HG03575 (cell line): ENCODE measurements at regions not wholly inside any gene's neighbourhood (a gene's known extent, or its start where the extent isn't known, plus 50 kb on each side); places are given as distances from the start of the nearest gene placed in this dataset.
"Not testable (repeated sequence)": the region's sequence is repeated elsewhere in the genome, so short reads cannot be mapped to it uniquely, and the experiment has no call there.

ENCODE experiments used
- ATAC-seq: cut with Tn5 transposase; IDR thresholded peaks from one replicate; pipeline ENCODE4 v1.9.1; 2021; ENCODE audit not compliant: unreplicated experiment, insufficient number of reproducible peaks, low FRiP score; ENCODE audit errors: extremely low read depth

DNA sequence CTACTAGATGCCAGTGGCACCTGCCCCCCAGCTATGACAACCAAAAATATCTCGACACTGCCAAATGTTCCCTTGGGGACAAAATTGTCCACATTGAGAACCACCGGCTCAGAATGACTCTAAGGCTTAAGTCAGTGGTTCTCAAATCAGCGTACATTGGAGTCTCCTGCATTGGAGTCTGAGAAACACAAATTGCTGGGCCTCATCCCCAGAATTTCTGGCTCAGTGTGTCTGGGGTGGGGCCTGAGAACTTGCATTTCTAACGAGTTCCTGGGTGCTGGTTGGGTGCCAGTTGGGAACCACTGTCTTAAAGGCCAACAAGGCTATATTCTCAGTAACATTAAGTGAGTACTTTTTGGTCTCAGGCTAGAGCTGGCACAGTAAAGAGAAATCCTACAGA, 77.7 kb upstream of the GADD45A start:
- ATAC-seq, result no peak

DNA sequence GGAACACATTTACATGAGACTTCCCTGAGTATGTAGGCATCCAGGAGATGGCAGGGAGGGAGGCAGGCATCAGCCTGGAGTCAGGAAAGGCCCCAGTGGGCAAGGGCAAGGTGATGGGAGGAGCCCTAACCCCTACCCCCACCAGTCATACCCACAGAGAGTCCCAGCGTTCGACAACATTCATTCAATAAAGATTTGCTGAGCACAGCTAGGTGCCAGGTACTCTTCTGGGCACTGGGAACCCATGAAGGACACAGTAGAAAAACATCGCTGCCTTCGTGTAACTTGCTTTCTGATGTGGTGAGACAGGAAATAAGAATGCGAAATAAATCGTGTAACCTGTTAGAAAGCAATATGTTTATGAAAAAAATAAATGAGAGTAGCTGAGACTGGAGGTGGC, 77.3 kb upstream of the GADD45A start:
- ATAC-seq, result no peak

DNA sequence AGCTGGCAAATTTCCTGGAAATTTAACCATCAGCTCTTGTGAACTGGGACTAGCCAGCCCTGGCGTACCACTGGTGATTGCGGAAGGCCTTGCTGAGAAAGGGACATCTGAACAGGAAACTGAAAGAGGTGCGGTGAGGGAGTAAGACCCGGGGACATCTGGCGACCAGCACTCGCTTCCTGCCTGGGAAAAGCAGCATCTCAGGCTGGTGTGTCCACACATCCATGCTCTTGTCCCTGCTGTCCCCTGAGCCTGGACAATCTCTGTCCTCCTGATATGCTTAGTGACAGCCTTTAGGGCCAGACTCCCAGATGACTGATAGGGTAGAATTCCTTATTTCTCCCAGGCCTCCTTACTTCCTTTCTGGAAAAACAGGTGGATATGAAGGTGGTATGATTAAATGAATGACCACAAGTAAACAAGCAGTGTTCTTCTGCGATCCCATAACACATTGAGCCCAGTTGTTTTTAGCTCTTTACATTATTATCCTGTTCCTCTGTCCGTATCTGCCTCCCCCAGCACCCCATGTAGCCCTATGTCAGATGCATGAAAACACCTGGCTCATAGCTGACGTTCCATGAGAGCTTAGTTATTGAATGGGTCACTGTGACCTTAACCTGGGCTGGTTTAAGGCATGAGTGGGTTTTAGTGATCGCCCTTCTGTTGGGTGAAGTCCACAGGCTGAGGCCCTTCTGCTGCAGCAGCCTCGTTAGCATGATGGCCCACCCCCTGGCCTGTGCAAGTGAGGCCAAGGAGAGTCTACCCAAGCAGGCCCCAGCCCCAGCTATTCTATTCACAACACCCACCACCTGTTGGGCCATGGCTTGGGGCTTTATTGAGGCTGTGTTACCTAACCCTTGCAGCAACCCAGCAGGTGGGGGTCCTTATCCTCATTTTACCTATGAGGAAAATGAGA, 76.1 kb upstream of the GADD45A start:
- ATAC-seq, result no peak

DNA sequence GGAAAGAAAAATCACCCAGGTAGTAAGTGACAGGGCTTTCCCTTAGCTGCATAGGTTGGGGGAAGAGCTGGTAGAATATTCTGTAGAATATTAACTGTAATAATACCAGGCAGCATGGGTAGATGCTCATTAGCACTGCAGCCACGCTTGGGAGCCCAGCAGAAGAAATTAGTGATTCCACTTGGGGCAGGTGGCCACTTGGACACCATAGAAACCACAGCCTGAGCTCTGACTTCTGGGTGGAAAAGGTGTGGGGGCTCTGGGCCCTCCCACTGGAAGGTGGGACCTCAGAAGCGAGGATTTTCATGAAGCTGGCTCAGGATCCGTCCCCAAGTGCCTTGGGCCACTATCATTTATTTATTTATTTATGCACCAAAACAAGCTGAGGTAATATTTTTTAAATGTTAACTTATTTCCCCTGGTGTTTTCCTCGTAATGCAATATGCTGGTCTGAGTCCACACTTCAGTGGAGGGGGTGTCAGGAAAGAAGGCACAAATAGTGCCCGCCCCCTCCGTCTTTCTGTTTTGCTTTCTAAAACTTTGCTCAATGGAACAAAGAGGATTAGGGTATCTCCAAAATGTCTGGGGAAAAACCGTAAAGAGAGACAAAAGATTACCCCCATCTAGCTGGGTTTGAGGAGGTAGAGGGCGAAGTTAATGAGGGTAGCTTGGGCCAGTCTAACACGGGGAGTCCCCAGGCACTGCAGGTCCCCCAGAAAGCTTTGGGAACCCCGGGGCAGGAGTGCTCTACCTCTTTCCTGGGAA, 75.2 kb upstream of the GADD45A start:
- ATAC-seq, result no peak

DNA sequence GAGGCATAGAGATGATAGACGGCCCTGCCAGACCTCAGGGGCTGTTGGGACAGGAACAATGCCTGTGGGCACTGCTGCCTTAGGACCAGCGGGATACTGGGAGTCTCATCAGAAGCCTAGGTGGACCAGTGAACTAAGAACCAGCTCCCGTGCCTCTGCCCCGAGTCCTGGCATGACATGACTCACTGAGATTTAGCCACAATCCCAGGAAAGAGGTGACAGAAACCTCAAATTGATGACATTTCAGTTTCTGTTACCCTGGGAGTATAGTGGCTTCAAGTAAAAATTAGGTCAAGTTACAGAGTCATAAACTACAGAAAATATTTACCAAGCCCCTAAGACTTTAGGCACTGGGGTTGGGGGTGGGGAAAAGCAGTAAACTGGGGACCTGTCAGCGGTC, 74.6 kb upstream of the GADD45A start:
- no peak for ATAC-seq

DNA sequence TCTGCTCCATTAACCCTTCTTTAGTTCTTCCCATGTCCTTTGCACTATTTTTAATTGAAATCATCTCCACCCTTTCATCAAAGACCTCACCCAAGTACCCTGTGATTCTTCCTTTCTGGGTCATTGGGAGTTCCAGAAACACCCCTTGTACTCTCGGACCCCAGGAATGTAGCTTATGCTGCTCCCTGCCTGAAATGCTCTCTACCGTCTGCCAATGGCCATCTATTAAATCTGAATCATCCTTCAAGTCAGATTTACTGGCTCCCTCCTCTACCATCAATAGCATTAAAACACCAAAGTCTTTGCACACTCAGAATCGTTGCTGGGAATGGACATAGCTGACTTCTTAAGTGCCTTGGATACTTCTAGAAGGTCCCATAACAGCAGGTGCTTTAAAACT, 73.2 kb upstream of the GADD45A start:
- no peak for ATAC-seq

DNA sequence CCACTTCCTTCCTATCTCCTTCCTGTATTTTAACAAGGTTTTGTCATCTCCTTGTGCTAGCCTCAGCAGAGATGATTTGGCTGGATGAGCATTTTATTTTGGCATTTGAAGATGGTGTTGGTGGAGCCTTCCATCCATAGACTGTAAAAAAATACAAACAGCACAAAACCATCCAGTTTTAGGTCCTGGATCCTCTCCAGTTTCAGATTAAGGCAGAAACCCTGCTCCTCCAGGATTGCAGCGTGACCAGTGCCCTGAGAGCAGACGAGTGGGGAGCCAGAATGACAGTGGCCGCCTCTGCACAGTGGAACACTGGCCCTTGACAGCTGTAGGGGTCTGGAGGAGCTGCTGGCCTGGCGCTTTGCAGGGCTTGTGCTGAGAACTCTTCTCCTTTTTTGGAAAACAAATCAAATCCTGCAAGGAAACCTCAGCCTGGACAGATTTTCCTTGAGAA, 72.2 kb upstream of the GADD45A start:
- ATAC-seq, result no peak

DNA sequence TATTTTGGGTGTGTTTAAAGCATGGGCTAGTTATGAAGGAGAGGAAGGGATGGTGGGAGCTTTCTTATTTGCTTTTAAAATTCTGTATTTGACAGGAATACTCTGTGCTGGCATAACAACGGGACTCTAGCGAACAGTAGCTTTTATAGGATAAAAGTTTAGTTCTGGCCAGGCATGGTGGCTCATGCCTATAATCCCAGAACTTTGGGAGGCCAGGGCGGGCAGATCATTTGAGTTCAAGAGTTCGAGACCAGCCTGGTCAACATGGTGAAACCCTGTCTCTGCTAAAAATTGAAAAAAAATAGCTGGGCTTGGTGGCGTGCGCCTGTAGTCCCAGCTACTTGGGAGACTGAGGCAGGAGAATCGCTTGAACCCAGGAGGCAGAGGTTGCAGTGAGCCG, 71.5 kb upstream of the GADD45A start:
- not testable (repeated sequence) for ATAC-seq

DNA sequence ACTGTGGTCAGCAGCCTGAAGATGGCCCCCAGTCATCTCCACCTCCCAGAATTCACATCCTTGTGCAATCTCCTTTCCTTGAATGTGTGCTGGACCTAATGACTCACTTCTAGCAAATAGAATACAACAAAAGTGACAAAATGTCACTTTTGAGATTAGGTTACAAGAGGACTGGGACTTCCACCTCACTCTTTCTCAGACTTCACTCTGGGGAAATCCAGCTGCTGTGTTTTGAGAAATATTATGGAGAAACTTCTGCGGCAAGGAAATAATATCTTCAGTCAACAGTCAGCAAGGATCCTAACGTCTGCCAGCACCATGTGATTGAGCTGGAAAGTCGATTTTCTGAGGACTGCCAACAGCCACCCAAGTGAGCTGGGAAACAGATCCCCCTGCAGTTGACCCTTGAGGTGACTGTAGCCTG, 70.5 kb upstream of the GADD45A start:
- no peak for ATAC-seq

DNA sequence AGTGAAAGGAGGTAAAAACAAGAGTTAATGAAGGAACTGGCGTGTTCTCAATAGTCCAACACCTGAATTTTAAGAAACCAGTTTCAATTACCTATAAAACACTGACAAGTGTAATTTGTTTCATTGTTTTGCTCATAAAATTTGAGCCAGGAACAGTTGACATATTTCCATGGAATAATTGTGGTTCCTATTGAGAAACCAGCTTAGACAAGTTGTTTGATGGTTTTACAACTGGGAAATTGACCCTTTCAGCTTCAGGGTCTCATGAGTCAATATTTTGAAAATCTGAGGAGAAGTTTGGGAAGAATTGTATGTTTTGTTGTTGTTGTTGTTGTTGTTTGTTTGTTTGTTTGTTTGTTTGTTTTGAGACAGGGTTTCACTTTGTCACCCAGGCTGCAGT, 69.1 kb upstream of the GADD45A start:
- no peak for ATAC-seq

DNA sequence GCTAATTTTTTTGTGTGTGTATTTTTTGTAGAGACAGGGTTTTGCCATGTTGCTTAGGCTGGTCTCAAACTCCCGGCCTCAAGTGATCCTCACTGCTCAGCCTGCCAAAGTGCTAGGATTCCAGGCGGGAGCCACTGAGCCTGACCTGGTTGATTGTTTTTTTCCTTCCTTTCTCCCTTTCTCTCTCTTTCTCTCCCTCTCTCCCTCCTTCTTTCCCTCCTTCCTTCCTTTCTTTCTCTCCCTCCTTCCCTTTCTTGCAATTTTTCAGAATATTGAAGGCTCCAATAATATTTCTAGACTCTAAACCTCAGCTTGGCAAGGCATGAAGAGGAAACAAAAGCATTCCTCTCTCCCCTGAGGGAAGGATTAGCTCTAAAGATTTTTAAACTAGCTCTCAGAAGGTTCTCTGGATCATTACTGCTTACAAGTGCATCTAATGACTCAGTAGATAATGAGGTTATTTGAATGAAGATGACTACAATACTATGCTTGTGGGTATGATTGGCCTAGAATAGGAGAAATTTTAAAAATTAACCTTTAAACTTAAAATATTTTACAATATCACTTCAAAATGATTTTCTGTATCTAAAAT, 68.5 kb upstream of the GADD45A start:
- no peak for ATAC-seq

DNA sequence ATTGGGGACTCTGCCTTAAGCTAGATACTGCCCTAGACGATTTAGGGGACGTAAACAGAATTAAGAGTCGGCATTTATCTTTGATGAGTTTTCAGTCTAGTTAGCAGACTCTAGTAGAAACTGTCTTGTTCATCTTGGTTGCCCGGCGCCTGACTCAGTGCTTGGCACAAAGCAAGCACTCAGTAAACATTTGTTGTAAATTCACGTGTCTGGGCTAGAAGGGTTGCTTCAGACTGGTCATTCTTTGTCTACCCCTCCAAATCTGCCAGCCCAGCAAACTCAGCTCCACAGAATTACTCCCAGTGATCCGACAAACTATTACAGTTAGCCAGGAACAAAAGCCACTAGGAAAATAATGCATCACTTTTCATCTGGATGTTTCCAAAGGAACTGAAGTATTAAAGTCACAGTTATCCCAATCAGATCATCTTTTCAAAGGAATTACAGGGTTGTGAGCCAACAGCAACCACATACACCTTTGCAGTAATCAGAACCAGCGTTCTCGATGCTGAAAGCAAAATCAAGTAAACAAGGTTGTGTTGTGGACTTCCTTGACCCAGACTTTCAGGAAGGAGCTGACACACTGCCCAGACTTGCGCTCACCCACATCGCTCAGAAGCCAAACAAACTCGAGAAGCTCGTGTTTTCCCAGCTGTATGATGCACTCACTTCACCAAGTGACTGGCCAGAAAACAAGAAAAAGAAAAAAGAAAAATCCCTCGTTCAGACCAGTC, 66.5 kb upstream of the GADD45A start:
- ATAC-seq, result no peak

DNA sequence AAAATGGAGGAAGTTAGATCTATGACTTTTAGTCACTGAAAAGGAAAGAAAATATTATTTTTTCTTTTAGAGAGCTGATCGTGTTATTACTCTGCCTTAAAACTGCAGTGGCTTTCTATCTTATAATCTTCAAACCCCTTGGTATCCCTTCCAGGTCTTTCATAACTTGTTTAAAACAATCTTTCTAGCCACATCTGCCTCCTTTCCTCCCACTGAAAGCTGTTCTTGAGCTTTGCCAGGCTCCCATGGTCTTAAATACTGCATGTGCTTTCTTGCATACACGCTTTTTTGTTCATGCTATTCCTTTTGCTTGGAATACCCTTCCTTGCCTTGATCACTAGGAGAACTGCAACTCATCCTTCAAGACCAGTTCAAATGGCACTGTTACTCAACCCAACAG, 65.9 kb upstream of the GADD45A start:
- no peak for ATAC-seq

DNA sequence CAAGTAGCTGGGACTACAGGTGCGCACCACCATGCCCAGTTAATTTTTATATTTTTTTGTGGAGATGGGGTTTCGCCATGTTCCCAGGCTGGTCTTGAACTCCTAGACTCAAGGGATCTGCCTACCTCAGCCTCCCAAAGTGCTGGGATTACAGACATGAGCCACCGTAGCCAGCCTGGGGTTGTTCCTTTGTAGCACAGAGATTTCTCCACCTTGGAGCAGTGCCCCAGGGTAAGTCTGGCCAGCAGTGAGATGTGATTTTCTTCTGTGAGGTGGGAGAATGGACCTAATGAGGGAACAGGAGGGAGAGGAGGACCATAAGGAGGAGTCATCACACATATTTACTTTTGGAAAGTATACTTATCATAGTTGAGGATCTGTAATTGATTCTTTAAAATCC, 61.1 kb upstream of the GADD45A start:
- ATAC-seq, result no peak

DNA sequence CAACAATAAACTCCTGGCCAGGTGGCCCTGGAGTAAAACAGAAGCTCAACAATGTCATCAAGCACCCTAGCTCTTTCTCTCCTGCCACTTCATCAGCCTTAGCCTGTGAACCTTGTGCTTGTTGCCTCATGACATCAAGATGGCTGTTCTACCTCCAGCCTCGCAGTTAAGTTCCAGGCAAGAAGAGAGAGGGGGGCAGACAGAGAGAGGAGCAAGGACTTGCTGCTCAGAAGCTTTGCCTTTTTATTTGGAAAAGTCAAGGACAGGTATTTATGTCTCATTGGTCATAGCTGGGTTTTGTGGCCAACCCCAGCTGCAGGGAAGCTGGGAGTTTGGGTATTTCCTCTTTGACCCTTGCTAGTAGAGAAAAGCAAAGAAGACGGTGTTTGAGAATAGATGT, 60.3 kb upstream of the GADD45A start:
- ATAC-seq, result no peak

DNA sequence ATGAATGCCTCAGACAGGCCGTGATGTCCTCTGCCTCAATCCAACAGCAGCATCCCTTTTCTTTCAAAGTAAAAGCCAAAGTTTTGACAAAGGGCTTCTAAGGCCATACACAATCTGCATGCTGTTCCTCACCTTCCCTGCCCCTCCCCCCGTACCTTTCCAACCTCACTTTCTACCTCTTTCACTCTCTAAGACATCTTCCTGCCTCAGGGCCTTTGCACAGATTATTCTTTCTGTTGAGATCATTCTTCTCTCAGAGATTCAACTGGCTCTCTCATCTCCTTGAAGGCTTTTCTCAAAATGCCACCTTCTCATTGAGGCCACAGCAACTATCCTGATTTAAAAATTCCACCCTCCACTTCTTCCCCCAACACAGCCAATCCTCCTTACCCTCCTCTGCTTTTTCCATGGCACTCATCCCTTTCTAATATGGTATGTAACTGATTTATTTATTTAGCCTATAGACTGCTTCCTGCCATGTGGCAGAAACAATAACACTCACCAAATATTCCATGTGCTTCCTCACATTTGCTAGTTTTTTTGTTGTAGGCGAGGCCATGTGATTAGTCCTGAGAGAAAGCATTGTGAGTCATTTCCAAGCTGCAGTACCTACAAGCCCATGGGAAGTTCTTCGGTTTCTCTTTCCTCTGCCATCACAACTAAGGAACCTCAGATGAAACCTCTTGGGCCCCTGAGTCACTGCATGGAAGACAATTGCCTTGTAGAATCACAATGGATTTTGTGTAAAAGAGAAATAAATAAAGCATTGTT, 58.7 kb upstream of the GADD45A start:
- ATAC-seq, result no peak

DNA sequence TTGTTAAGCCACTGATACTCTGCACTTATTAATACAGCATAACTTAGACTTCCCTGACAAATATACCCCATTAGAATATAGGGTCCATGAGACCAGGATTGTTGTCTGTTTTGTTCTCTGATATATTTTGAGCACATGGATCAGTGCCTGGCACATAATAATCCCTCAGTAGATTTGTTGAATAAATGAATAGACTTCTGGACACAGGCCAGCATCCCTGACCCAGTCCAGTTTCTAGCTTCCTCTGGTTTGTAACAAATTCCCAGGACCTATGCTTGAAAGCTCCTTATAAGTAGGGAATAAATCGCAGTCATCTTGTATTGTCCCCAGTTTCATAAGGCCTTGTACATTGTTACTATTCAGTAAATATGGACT, 58.2 kb upstream of the GADD45A start:
- ATAC-seq, result no peak

DNA sequence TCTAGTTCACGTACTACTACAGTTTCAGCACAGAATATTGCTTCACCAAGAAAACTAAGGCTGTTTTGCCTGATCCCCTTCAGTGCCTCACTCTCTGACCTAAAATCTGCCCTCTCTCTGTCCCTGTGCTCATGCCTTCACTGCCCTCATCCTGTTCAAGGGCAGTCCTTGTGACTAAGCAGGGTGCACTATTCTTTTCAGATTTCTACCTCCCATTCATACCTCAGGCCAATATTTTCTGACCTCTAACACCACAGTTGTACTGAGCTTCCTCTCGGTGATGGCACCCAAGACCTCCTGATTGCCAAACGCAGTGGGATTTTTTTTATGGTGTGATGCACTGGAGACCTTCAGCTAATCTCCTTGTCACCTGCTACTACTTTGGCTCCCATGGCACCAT, 57.7 kb upstream of the GADD45A start:
- no peak for ATAC-seq

DNA sequence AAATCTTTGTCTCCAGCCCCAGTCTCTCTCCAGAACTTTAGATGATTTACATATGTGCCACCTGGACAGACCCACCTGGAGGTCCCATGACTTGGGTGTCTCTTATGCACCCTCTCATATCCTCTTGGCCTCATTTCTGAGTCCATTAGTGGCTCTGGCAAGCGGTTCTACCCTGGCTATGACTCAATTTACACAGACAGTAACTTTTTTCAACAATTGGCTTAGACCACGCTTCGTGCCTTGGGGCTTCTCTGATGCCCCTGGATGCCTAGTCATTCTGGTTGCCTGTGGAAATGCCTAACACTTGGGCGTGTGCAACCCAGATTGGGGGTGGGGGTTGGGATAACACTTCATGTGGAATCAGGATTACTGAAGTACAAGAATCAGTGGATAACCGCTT, 57.1 kb upstream of the GADD45A start:
- ATAC-seq, result no peak
